ENCODE measurements at regions not wholly inside any gene's neighbourhood (a gene's known extent, or its start where the extent isn't known, plus 50 kb on each side); places are given as distances from the start of the nearest gene placed in this dataset.

DNA sequence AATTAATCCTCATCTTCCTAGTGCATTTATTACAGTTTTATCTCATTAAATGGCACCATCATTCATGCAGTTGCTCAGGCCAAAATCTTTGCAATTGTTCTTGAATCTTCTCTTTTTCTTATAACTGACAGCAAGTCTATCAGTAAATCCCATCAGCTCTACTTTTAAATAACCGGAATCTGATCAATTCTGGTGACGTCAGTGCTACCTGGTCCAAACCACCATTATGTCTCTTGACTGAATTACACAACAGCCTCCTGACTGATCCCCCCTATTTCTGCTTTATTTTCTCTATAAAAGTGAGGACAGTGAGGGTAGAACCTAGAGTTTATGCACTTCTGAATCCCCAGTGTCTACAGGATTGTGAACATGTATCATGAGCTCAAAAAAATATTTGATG, 787.4 kb downstream of the AACS start:
- Mint-ChIP-seq H3K4me3 (no peak overlapping the region), H3K27ac (no peak overlapping the region), H3K4me1 (peaks cover 29% of the 10 kb centered on the region), H3K9me3 (peaks cover 4% of the 10 kb centered on the region), H3K36me3 (no peaks in the 10 kb centered on the region), H3K27me3 (ENCODE audit: insufficient read depth, low read depth) (peaks cover 2% of the 10 kb centered on the region)
- H3K36me3 ChIP-seq, result no peaks in the 10 kb centered on the region
- H3K79me2 ChIP-seq (ENCODE audit: low read depth), result no peaks in the 10 kb centered on the region
- H3F3A ChIP-seq (ENCODE audit: low read depth), result no peaks in the 10 kb centered on the region
- no peak overlapping the region for H3K9ac ChIP-seq
- no peak for DNase-seq (ENCODE audit: low spot score)
- TF ChIP-seq, protein P1, sequence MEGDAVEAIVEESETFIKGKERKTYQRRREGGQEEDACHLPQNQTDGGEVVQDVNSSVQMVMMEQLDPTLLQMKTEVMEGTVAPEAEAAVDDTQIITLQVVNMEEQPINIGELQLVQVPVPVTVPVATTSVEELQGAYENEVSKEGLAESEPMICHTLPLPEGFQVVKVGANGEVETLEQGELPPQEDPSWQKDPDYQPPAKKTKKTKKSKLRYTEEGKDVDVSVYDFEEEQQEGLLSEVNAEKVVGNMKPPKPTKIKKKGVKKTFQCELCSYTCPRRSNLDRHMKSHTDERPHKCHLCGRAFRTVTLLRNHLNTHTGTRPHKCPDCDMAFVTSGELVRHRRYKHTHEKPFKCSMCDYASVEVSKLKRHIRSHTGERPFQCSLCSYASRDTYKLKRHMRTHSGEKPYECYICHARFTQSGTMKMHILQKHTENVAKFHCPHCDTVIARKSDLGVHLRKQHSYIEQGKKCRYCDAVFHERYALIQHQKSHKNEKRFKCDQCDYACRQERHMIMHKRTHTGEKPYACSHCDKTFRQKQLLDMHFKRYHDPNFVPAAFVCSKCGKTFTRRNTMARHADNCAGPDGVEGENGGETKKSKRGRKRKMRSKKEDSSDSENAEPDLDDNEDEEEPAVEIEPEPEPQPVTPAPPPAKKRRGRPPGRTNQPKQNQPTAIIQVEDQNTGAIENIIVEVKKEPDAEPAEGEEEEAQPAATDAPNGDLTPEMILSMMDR (IDR thresholded peaks at IDR 0.05), result no peak
- TF ChIP-seq EZH2phosphoT487 (IDR thresholded peaks at IDR 0.05) (no peak), EZH2 (IDR thresholded peaks at IDR 0.05) (no peak)
- no peak overlapping the region for H3K4me3 ChIP-seq
- H3K27ac ChIP-seq, result no peak overlapping the region
- H3K9me3 ChIP-seq (ENCODE audit: low read depth), result no peaks in the 10 kb centered on the region
- H3K4me1 ChIP-seq, result peaks cover 4% of the 10 kb centered on the region
- H4K20me1 ChIP-seq (ENCODE audit: low read depth), result no peaks in the 10 kb centered on the region
- no peaks in the 10 kb centered on the region for H3K27me3 ChIP-seq
- H3K4me2 ChIP-seq, result no peak overlapping the region
- H2AFZ ChIP-seq (replicated peaks), result no peak overlapping the region

DNA sequence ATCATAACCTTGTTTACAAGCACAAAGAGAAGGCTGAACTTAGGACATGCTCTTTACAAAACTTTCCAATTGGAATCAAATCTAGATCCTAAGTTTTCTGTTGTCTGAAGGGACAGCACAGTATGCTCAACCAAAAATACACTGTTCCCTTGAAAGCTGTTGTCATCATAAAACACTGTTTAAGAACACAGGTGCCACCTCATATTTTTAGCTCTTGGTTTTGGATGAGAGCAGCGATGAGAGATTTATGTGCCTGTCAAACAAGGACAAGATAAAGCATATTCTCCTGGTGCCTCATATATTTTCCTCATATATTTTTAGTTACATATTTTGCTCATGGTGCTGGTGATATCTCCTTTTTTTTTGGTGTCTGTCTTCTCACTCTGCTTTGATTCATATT, 788.4 kb downstream of the AACS start:
- no peaks in the 10 kb centered on the region for H3K36me3 Mint-ChIP-seq
- H3K9me3 Mint-ChIP-seq, result peaks cover 4% of the 10 kb centered on the region

DNA sequence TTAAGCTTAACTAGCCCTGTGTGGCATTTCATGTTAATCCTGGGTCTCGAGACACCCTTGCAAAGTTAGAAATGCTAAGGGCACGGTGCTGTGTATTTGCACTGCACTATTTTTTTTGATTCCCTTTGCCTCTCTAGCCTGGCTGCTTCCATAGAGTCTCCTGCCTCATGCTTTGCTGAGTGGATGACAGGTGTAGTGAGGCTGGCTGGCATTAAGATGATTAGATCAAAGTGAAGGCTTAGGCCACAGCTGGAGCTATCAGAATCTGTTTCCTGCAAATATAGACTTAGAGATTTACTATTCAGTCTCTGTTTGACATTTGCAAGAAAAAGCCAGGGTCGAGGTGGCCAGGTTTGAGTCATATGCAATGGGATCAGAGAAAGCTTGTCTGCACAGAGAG, 791.1 kb downstream of the AACS start:
- H4K20me1 ChIP-seq (ENCODE audit: low read depth), result no peaks in the 10 kb centered on the region
- Mint-ChIP-seq H3K9me3 (peaks cover 6% of the 10 kb centered on the region), H3K27ac (no peak overlapping the region), H3K4me1 (peaks cover 13% of the 10 kb centered on the region), H3K4me3 (no peak overlapping the region), H3K36me3 (no peaks in the 10 kb centered on the region), H3K27me3 (ENCODE audit: insufficient read depth, low read depth) (no peaks in the 10 kb centered on the region)
- H3K4me2 ChIP-seq, result no peak overlapping the region
- no peaks in the 10 kb centered on the region for H3K79me2 ChIP-seq (ENCODE audit: low read depth)
- DNase-seq (ENCODE audit: low spot score), result no peak
- H2AFZ ChIP-seq (replicated peaks), result peak overlapping the region; percentile 26
- H3K9me3 ChIP-seq (ENCODE audit: low read depth), result no peaks in the 10 kb centered on the region
- peaks cover 4% of the 10 kb centered on the region for H3K4me1 ChIP-seq
- H3K27me3 ChIP-seq, result no peaks in the 10 kb centered on the region
- TF ChIP-seq, protein P1 (IDR thresholded peaks at IDR 0.05), result no peak
- H3K9ac ChIP-seq, result no peak overlapping the region
- H3K36me3 ChIP-seq, result no peaks in the 10 kb centered on the region
- no peaks in the 10 kb centered on the region for H3F3A ChIP-seq (ENCODE audit: low read depth)
- H3K4me3 ChIP-seq, result no peak overlapping the region
- no peak overlapping the region for H3K27ac ChIP-seq

More for the DNA sequence above, 788.4 kb downstream of the AACS start:
- Histone ChIP-seq H3K9me3 (ENCODE audit: low read depth) (no peaks in the 10 kb centered on the region), H3K79me2 (ENCODE audit: low read depth) (no peaks in the 10 kb centered on the region), H3K9ac (no peak overlapping the region), H3K36me3 (no peaks in the 10 kb centered on the region), H2AFZ (replicated peaks) (no peak overlapping the region), H3K4me1 (peaks cover 4% of the 10 kb centered on the region), H3K4me3 (no peak overlapping the region), H3K4me2 (no peak overlapping the region), H3K27me3 (no peaks in the 10 kb centered on the region), H4K20me1 (ENCODE audit: low read depth) (no peaks in the 10 kb centered on the region), H3F3A (ENCODE audit: low read depth) (no peaks in the 10 kb centered on the region), H3K27ac (no peak overlapping the region)
- Mint-ChIP-seq H3K27ac (no peak overlapping the region), H3K4me3 (no peak overlapping the region), H3K4me1 (peaks cover 25% of the 10 kb centered on the region), H3K27me3 (ENCODE audit: insufficient read depth, low read depth) (peaks cover 2% of the 10 kb centered on the region)
- TF ChIP-seq, protein P1 (IDR thresholded peaks at IDR 0.05), result no peak
- no peak for TF ChIP-seq EZH2phosphoT487 (IDR thresholded peaks at IDR 0.05)
- TF ChIP-seq EZH2 (IDR thresholded peaks at IDR 0.05), result no peak
- no peak for DNase-seq (ENCODE audit: low spot score)

DNA sequence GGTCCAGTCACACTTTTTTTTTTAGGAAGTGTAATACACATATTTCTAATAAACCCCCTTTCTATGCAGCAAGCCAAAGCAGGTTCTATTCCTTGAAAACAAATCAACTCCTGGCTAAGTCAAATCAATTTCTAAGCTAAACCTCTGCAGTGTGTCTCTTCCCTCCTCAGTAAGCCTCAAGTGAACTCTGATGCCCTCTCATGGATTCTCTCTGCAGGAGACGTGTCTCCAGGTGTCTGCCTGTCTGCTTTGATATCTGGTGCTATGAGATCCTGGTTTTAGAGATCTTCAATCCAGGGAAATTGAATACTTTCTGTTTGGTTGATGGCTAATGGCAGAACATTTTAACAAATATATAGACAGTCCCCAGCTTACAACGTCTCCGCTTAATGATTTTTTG, 791.7 kb downstream of the AACS start:
- no peaks in the 10 kb centered on the region for H3F3A ChIP-seq (ENCODE audit: low read depth)
- H3K9me3 Mint-ChIP-seq, result peaks cover 6% of the 10 kb centered on the region
- H3K27ac Mint-ChIP-seq, result no peak overlapping the region
- H3K4me3 Mint-ChIP-seq, result no peak overlapping the region
- H2AFZ ChIP-seq (replicated peaks), result peak overlapping the region; percentile 26
- H3K4me1 ChIP-seq, result peaks cover 4% of the 10 kb centered on the region
- no peaks in the 10 kb centered on the region for H4K20me1 ChIP-seq (ENCODE audit: low read depth)
- H3K4me1 Mint-ChIP-seq, result peaks cover 13% of the 10 kb centered on the region
- no peaks in the 10 kb centered on the region for H3K27me3 ChIP-seq
- no peak for DNase-seq (ENCODE audit: low spot score)
- TF ChIP-seq, protein P1 (IDR thresholded peaks at IDR 0.05), result no peak
- TF ChIP-seq EZH2phosphoT487 (IDR thresholded peaks at IDR 0.05) (no peak), EZH2 (IDR thresholded peaks at IDR 0.05) (no peak)
- no peaks in the 10 kb centered on the region for H3K9me3 ChIP-seq (ENCODE audit: low read depth)
- no peak overlapping the region for H3K4me2 ChIP-seq
- H3K79me2 ChIP-seq (ENCODE audit: low read depth), result no peaks in the 10 kb centered on the region
- peaks cover under 1% of the 10 kb centered on the region for H3K36me3 Mint-ChIP-seq
- H3K4me3 ChIP-seq, result no peak overlapping the region
- H3K9ac ChIP-seq, result no peak overlapping the region
- no peaks in the 10 kb centered on the region for H3K27me3 Mint-ChIP-seq (ENCODE audit: insufficient read depth, low read depth)
- H3K36me3 ChIP-seq, result no peaks in the 10 kb centered on the region
- no peak overlapping the region for H3K27ac ChIP-seq
